Thyroid gland (tissue), 4 donors: ENCODE measurements at regions not wholly inside any gene's neighbourhood (a gene's known extent, or its start where the extent isn't known, plus 50 kb on each side); places are given as distances from the start of the nearest gene placed in this dataset.

ENCODE experiments used
- DNase-seq, 2 donors: peaks; one replicate each; pipeline ENCODE4 v3.0.0-alpha.2; 2019
- H3K27ac ChIP-seq, 3 donors: fragments of 200-600 bp; sonication (generic); 1 replicate in 2 of 3; 2 replicates in 1 of 3; pipeline ENCODE4 v1.5.1; 2016 to 2019; ENCODE audit warnings: mild to moderate bottlenecking in 1 of 3, moderate library complexity in 1 of 3
- H3K27me3 ChIP-seq: fragments of 200-600 bp; sonication (generic); one replicate; pipeline ENCODE4 v1.5.1; 2019
- H3K36me3 ChIP-seq, 2 donors: fragments of 200-600 bp; sonication (generic); one replicate each; pipeline ENCODE4 v1.5.1; 2016 to 2019
- H3K4me1 ChIP-seq, 2 donors: fragments of 200-600 bp; sonication (generic); one replicate each; pipeline ENCODE4 v1.5.1; 2017 to 2019
- H3K4me3 ChIP-seq, 3 donors: fragments of 200-600 bp; sonication (generic); replicated peaks in 1 of 3; 1 replicate in 2 of 3; 2 replicates in 1 of 3; pipeline ENCODE4 v1.5.1; 2016; ENCODE audit warnings: mild to moderate bottlenecking in 1 of 3
- H3K9me3 ChIP-seq: fragments of 200-600 bp; sonication (generic); one replicate; pipeline ENCODE4 v1.5.1; 2017
- CTCF ChIP-seq, 6 experiments: fragments of 200-600 bp in 3 of 6; fragments of 450-650 bp in 3 of 6; sonication (generic) in 3 of 6; IDR thresholded peaks; one replicate each; pipeline ENCODE4 v1.5.1; 2016 to 2019; ENCODE audit warnings: antibody characterized with exemption in 6 of 6, mild to moderate bottlenecking in 2 of 6, inconsistent platforms in 1 of 6, moderate library complexity in 1 of 6
- POLR2A ChIP-seq, 2 donors: fragments of 450-650 bp; IDR thresholded peaks; one replicate each; pipeline ENCODE4 v1.6.1; 2017; ENCODE audit warnings: antibody characterized with exemption in 2 of 2, mild to moderate bottlenecking in 2 of 2, moderate library complexity in 1 of 2
- WGBS, 2 donors: methylation state at CpG; one replicate each; pipeline ENCODE4 v1.1.5; 2017; 5-methylcytosine and 5-hydroxymethylcytosine counted together
- intact Hi-C: fragments of 100-400 bp; cut with DNase I; formaldehyde crosslinking; loops from one replicate; pipeline ENCODE4 v1.15.1; 2023

- TF ChIP-seq POLR2A (IDR thresholded peaks at IDR 0.05) (no peak), CTCF (IDR thresholded peaks at IDR 0.05) (no peak)
- Histone ChIP-seq H3K4me3 (no peak overlapping the region), H3K27ac (no peak overlapping the region), H3K4me1 (no peaks in the 10 kb centered on the region), H3K27me3 (no peaks in the 10 kb centered on the region), H3K9me3 (no peaks in the 10 kb centered on the region), H3K36me3 (no peaks in the 10 kb centered on the region)
- DNase-seq, result no peak
- intact Hi-C loops, result loop anchor here (10.0 kb wide), 1 partner anchor 972 kb away; no protein-coding TSS in a partner anchor
- 94% methylated on average over 5 of the region's 5 CpGs for WGBS, 2 donors
These were observed 287.8 kb upstream of the DAB2 start for GRCh38 chr5:39712316-39713249.

- intact Hi-C loops, result loop anchor here (10.0 kb wide), 1 partner anchor 973 kb away; no protein-coding TSS in a partner anchor
- H3K4me3 ChIP-seq, result no peak overlapping the region
- TF ChIP-seq POLR2A (IDR thresholded peaks at IDR 0.05) (no peak), CTCF (IDR thresholded peaks at IDR 0.05) (no peak)
- no peak overlapping the region for H3K27ac ChIP-seq
- DNase-seq, result no peak
- H3K36me3 ChIP-seq, result no peaks in the 10 kb centered on the region
- H3K27me3 ChIP-seq, result no peaks in the 10 kb centered on the region
- no peaks in the 10 kb centered on the region for H3K9me3 ChIP-seq
- no peaks in the 10 kb centered on the region for H3K4me1 ChIP-seq
These were observed 287.0 kb upstream of the DAB2 start for GRCh38 chr5:39711821-39712220.

DNA sequence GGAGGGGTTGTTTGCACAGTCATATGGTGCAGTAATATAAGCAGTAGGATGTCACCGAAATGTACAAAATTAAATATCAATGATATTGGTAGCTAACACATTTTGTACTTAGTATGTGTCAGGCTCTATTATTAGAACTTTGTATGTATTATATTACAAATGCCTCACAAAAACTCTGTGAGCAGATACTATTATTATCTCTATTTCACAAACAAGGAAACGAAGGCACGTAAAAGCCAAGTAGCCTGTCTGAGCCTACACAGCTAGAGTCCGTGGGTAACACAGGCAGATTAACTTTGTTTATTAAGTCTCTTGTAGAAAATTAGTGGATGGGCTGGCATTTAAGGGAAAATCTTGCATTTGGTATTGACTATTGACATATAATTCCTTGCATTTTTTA is 284.3 kb upstream of the DAB2 start:
- DNase-seq, result no peak
- H3K4me1 ChIP-seq, result no peaks in the 10 kb centered on the region
- H3K27me3 ChIP-seq, result no peaks in the 10 kb centered on the region
- 86 to 89% methylated on average over 4 of the region's 4 CpGs for WGBS, 2 donors
- no peak overlapping the region for H3K4me3 ChIP-seq
- no peaks in the 10 kb centered on the region for H3K36me3 ChIP-seq
- TF ChIP-seq POLR2A (IDR thresholded peaks at IDR 0.05), result no peak
- no peak for TF ChIP-seq CTCF (IDR thresholded peaks at IDR 0.05)
- intact Hi-C loops, result no loop called here
- H3K27ac ChIP-seq, result no peak overlapping the region
- H3K9me3 ChIP-seq, result no peaks in the 10 kb centered on the region

DNA sequence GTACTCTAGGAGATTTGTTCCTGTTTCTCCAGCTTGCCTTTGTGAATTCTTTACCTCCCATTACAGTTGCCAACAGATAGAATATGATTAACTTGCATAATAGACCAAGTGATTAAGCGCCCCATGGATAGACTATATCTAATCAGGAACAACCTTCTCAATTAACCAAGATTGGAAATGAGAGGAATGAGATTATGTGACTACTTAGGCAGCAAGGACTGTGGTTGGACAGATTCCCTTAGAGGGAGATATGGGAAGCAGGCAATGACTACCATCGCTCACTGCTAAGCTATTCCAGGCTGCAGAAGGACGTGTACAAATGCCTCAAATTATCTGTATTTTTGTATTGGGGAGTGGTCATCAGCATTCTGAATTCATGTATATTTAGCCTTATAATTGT is 278.1 kb upstream of the DAB2 start:
- DNase-seq, result no peak
- Histone ChIP-seq H3K4me3 (no peak overlapping the region), H3K27ac (no peak overlapping the region), H3K9me3 (no peaks in the 10 kb centered on the region), H3K36me3 (no peaks in the 10 kb centered on the region), H3K27me3 (no peaks in the 10 kb centered on the region), H3K4me1 (no peaks in the 10 kb centered on the region)
- intact Hi-C loops, result no loop called here
- TF ChIP-seq POLR2A (IDR thresholded peaks at IDR 0.05) (no peak), CTCF (IDR thresholded peaks at IDR 0.05) (no peak)
- WGBS, 2 donors, result 84 to 91% methylated on average over 3 of the region's 3 CpGs

DNA sequence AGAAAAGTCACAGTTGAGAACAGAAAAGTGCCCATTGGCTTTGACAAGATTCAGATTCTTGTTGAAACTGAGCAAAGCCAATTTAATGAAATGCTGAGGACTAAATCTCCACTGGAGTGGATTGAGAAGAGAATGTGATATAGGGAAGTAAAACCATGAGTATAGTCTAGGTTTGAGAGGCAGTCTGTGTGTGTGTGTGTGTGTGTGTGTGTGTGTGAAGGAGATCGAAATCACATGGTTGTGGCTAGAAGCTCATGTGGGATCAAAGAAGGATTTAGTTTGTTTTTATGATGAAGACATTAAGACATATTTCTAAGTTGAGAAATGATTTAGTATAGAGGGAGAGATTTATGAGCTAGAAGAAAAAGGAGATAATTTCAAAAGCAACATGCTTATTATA is 275.7 kb upstream of the DAB2 start:
- H3K4me3 ChIP-seq, result no peak overlapping the region
- H3K27me3 ChIP-seq, result no peaks in the 10 kb centered on the region
- H3K27ac ChIP-seq, result no peak overlapping the region
- TF ChIP-seq POLR2A (IDR thresholded peaks at IDR 0.05) (no peak), CTCF (IDR thresholded peaks at IDR 0.05) (no peak)
- intact Hi-C loops, result no loop called here
- 82 to 85% methylated on average over 1 of the region's 1 CpG for WGBS, 2 donors
- no peak for DNase-seq
- no peaks in the 10 kb centered on the region for H3K36me3 ChIP-seq
- H3K9me3 ChIP-seq, result no peaks in the 10 kb centered on the region
- H3K4me1 ChIP-seq, result peaks cover 8 to 11% of the 10 kb centered on the region in 2 donors
